Spleen (tissue), 7 donors: ENCODE measurements at regions not wholly inside any gene's neighbourhood (a gene's known extent, or its start where the extent isn't known, plus 50 kb on each side); places are given as distances from the start of the nearest gene placed in this dataset.
"Not testable (repeated sequence)": the region's sequence is repeated elsewhere in the genome, so short reads cannot be mapped to it uniquely, and the experiment has no call there.

Source experiments
- CTCF ChIP-seq, 11 experiments: fragments of 200-600 bp in 7 of 11; fragments of 450-650 bp in 4 of 11; sonication (generic) in 4 of 11; IDR thresholded peaks in 8 of 11; conservative IDR thresholded peaks in 3 of 11; 1 replicate in 7 of 11; 2 replicates in 4 of 11; pipeline versions ENCODE4 v1.4.0 to v1.8.0; 2016 to 2021; ENCODE audit warnings: antibody characterized with exemption in 11 of 11, inconsistent platforms in 4 of 11, mild to moderate bottlenecking in 1 of 11
- POLR2AphosphoS5 ChIP-seq, 3 donors: sonication (generic); formaldehyde crosslinking; IDR thresholded peaks; one replicate each; pipeline ENCODE4 v1.5.1; 2017; ENCODE audit warnings: antibody characterized with exemption in 3 of 3
- donor health status: DM: no; HTN: no; CAD: no; lungs with moderate emphysema.
- donor health status: DM: no; HTN: no; CAD: no.
- donor health status: DM: no; HTN: no; CAD: no.

- not testable (repeated sequence) for TF ChIP-seq CTCF (IDR thresholded peaks at IDR 0.05 in 8 of 11, conservative IDR thresholded peaks at IDR 0.05 in 3 of 11); POLR2AphosphoS5 (IDR thresholded peaks at IDR 0.05)
Observed at GRCh38 chrX:84851183-84851582, 152.5 kb upstream of the APOOL start.
